Immature natural killer cell (primary cell): ENCODE measurements at regions not wholly inside any gene's neighbourhood (a gene's known extent, or its start where the extent isn't known, plus 50 kb on each side); places are given as distances from the start of the nearest gene placed in this dataset.
"Not testable (repeated sequence)": the region's sequence is repeated elsewhere in the genome, so short reads cannot be mapped to it uniquely, and the experiment has no call there.

Source experiments
- DNase-seq, 3 donors: peaks; one replicate each; pipeline ENCODE4 v3.0.0; 2022; ENCODE audit warnings: mixed read lengths in 1 of 3
- H3K27ac Mint-ChIP-seq, 6 donors: one replicate each; pipeline ENCODE4 v1.8.0; 2020; ENCODE audit warnings: mixed read lengths in 6 of 6, mild to moderate bottlenecking in 5 of 6, inconsistent platforms in 4 of 6, moderate library complexity in 3 of 6
- H3K27me3 Mint-ChIP-seq, 3 donors: one replicate each; pipeline ENCODE4 v1.8.0; 2020 to 2021; ENCODE audit warnings: low read depth in 3 of 3, mild to moderate bottlenecking in 3 of 3, mixed read lengths in 3 of 3, moderate library complexity in 3 of 3, inconsistent platforms in 1 of 3
- H3K36me3 Mint-ChIP-seq, 3 donors: one replicate each; pipeline ENCODE4 v1.8.0; 2020; ENCODE audit warnings: mixed read lengths in 3 of 3, inconsistent platforms in 2 of 3, mild to moderate bottlenecking in 2 of 3
- H3K4me1 Mint-ChIP-seq, 2 donors: one replicate each; pipeline ENCODE4 v1.8.0; 2020; ENCODE audit warnings: inconsistent platforms in 2 of 2, mild to moderate bottlenecking in 2 of 2, mixed read lengths in 2 of 2, moderate library complexity in 1 of 2
- H3K4me3 Mint-ChIP-seq, 5 donors: one replicate each; pipeline ENCODE4 v1.8.0; 2020; ENCODE audit warnings: mild to moderate bottlenecking in 5 of 5, mixed read lengths in 5 of 5, inconsistent platforms in 3 of 5, moderate library complexity in 3 of 5
- H3K9me3 Mint-ChIP-seq, 6 donors: one replicate each; pipeline ENCODE4 v1.8.0; 2020; ENCODE audit warnings: mild to moderate bottlenecking in 6 of 6, mixed read lengths in 6 of 6, inconsistent platforms in 4 of 6, moderate library complexity in 3 of 6

DNA sequence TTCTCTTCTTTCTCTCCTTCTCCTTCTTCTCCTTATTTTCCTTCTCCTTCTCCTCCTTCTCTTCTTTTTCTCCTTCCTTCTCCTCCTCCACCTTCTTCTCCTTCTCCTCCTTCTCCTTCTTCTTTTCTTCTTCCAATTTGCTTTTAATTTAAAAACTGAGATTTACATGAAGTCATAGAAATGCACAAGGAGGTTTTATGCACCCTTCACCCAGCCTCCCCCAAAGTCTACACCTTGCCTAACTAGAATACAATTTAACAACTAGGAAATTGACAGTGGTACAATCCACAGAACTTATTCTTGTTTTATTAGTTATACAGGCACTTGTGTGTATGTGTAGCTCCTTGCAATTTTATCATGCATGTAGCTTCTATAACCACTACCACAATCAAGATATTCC is 826.7 kb downstream of the KCNJ2 start:
- H3K9me3 Mint-ChIP-seq, result peaks cover 3 to 35% (median 14%) of the 10 kb centered on the region in 6 donors
- H3K27me3 Mint-ChIP-seq, result no peaks in the 10 kb centered on the region
- DNase-seq, result no peak
- no peaks in the 10 kb centered on the region for H3K4me1 Mint-ChIP-seq
- no peak overlapping the region for H3K27ac Mint-ChIP-seq
- H3K4me3 Mint-ChIP-seq, result no peak overlapping the region
- peaks cover 0 to 3% (median 0%) of the 10 kb centered on the region in 3 donors for H3K36me3 Mint-ChIP-seq

DNA sequence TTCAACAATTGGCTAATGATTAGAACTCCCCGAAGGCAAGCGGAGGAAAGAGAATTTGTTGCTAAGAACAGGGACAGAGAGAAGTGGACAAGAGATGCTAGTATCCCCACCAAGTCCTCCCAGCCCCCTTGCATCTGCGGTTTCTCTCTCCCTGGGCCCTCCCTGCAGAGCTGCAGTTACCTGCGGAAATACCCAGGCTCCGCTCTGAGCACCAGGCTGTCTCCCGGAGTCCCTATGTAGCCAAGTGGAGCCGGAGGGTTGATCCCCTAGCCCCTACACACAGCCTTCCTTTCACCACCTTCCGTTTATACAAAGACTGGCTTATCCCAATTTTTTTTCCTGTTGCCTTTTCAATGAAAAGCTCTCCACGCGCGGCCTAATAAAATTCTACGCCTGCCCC is 834.4 kb downstream of the KCNJ2 start:
- H3K9me3 Mint-ChIP-seq, result peaks cover 4 to 41% (median 11%) of the 10 kb centered on the region in 6 donors
- H3K27me3 Mint-ChIP-seq, result peaks cover 0 to 2% (median 0%) of the 10 kb centered on the region in 3 donors
- H3K36me3 Mint-ChIP-seq, result no peaks in the 10 kb centered on the region
- no peak overlapping the region for H3K4me3 Mint-ChIP-seq
- DNase-seq, result no peak
- no peak overlapping the region for H3K27ac Mint-ChIP-seq
- no peaks in the 10 kb centered on the region for H3K4me1 Mint-ChIP-seq

DNA sequence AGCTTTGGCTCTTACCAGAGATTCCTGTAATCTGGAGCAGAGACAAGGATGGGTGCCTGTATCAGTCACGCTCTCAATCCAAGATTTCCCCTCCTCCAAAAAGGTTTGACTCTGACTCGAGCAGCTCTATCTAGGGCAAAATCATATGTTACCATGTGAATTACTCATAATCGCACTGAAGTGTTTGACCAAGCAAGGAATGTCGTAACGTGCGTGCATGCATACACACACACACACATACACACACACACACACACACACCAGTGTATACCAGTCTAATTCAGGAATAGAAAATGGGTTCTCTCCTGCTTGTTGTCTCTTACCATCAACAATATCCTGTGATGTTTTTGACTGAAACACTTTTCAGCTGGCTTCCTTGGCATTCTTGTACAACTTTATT is 835.1 kb downstream of the KCNJ2 start:
- peaks cover 0 to 2% (median 0%) of the 10 kb centered on the region in 3 donors for H3K27me3 Mint-ChIP-seq
- peaks cover 4 to 48% (median 13%) of the 10 kb centered on the region in 6 donors for H3K9me3 Mint-ChIP-seq
- H3K4me3 Mint-ChIP-seq, result no peak overlapping the region
- no peak overlapping the region for H3K27ac Mint-ChIP-seq
- no peaks in the 10 kb centered on the region for H3K36me3 Mint-ChIP-seq
- H3K4me1 Mint-ChIP-seq, result no peaks in the 10 kb centered on the region
- no peak for DNase-seq

DNA sequence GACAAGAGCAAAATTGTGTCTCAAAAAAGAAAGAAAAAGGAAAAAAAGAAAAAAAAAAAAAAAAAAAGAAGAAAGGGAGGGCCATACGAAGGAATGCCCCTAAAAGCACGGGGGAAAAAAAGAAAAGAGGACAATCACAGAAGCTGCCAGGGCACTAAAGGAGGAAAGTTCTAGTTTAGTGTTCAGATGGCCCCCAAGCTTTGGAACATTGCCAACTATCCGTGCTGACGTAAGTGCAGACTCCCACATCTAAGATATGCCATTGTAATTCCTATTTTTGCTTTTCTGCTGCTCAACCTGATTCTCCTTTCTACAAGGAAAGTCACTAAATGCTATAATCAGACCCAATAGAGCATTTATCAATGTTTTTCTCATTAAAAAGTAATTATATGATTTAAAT is 842.1 kb downstream of the KCNJ2 start:
- H3K9me3 Mint-ChIP-seq, result peaks cover 7 to 49% (median 23%) of the 10 kb centered on the region in 6 donors
- DNase-seq, result no peak
- H3K27me3 Mint-ChIP-seq, result no peaks in the 10 kb centered on the region
- no peaks in the 10 kb centered on the region for H3K4me1 Mint-ChIP-seq
- no peaks in the 10 kb centered on the region for H3K36me3 Mint-ChIP-seq
- no peak overlapping the region for H3K4me3 Mint-ChIP-seq
- no peak overlapping the region for H3K27ac Mint-ChIP-seq

DNA sequence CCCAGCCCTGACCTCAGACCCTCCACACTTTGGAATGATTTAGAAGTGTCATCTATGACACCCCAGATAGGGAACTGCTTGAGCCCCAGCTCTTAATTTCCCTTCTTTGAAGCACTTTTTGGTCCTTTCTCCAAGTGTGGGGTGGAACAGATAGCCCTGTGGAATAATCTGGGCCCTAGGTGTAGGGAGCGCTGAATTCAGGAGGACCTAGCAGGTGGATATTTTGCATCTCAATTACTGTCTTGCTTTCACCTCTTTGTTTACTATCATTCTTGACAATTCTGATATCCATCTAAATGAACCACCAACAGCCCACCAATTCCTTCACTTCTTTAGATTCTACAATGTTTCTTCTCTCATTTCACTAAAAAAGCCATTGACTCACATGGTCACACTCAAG is 850.4 kb downstream of the KCNJ2 start:
- DNase-seq, result no peak
- Mint-ChIP-seq H3K36me3 (no peaks in the 10 kb centered on the region), H3K4me3 (no peak overlapping the region), H3K4me1 (no peaks in the 10 kb centered on the region), H3K27me3 (peaks cover 0 to 3% (median 0%) of the 10 kb centered on the region in 3 donors), H3K9me3 (peaks cover 2 to 21% (median 8%) of the 10 kb centered on the region in 6 donors), H3K27ac (no peak overlapping the region)

DNA sequence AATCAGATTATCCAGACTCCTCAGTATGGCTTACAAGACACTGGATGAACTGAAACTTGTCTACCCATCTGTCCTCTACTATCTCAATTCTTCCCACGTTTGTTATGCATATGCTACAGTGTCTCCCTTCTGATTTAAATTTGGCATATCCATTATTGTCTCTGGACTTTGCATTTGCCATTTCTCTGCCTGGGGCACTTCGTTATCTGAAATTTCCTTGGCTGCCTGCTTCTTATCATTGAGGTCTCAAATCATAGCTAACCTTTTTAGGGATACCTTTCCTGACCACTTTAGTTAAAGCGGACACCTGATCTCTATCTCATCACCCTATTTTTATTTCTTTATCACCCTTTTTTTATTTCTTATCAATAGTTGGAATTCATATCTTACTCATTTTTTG is 853.4 kb downstream of the KCNJ2 start:
- Mint-ChIP-seq H3K27me3 (peaks cover 0 to 4% (median 0%) of the 10 kb centered on the region in 3 donors), H3K4me3 (no peak overlapping the region), H3K4me1 (no peaks in the 10 kb centered on the region), H3K36me3 (no peaks in the 10 kb centered on the region), H3K27ac (no peak overlapping the region), H3K9me3 (peaks cover 0 to 12% (median 4%) of the 10 kb centered on the region in 6 donors)
- no peak for DNase-seq

DNA sequence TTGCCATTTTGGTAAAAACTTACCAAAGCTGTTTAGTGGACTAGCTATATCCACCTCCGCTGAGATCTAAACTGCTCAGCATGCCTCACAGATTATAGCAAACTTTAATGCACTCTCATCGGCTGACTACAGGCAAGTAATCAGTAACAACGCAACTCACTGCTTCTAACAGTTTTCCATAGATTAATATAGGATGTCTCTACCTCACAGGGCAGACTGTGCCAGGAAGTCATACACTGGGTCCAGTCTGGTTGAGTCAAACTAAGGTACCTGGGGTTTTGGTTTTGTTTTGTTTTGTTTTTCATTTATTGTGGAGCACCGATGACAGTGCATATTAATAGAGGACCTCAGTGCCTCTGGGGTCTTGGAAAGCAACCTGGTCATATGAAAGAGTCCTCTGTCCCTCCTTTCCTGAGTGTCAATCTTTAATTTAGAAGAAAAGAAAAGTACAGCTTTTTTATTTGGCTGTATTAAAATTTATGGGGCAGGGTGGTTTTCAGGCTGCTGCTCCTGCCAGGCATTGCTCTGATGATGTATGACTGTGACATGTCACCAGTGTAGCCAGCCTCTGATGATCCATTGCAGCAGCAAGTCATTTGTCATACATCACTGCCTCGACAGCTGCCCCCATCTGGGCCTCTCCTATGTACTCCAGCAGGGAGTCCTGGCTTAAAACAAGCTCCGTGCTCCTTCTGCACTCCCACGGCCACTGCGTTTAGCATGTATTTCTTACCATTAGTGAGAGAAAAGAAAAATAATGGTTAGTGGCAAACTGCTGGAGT is 854.1 kb downstream of the KCNJ2 start:
- peaks cover 0 to 6% (median under 1%) of the 10 kb centered on the region in 6 donors for H3K9me3 Mint-ChIP-seq
- peaks cover 0 to 4% (median 0%) of the 10 kb centered on the region in 3 donors for H3K27me3 Mint-ChIP-seq
- H3K4me3 Mint-ChIP-seq, result no peak overlapping the region
- no peak overlapping the region for H3K27ac Mint-ChIP-seq
- H3K4me1 Mint-ChIP-seq, result no peaks in the 10 kb centered on the region
- no peaks in the 10 kb centered on the region for H3K36me3 Mint-ChIP-seq
- DNase-seq, result no peak

DNA sequence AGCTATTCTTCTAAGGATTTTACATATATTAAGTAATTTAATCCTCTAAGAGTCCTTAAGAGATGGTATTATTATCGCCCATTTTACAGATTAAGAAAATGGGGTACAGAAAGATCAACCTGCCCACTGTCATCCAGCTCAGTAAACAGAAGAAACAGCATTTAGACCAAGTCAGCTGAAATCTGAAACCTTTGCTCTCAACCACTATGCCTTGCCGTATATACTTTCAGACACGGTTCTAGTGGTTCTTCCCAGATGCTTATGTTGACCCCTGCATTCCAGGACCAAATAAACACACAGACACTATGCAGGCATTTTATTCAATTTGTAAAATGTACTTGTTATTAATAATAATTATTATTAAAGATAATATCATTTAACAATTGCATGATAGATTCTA is 854.8 kb downstream of the KCNJ2 start:
- peaks cover 0 to 4% (median 0%) of the 10 kb centered on the region in 3 donors for H3K27me3 Mint-ChIP-seq
- no peak overlapping the region for H3K4me3 Mint-ChIP-seq
- H3K36me3 Mint-ChIP-seq, result no peaks in the 10 kb centered on the region
- DNase-seq, result no peak
- no peaks in the 10 kb centered on the region for H3K4me1 Mint-ChIP-seq
- no peak overlapping the region for H3K27ac Mint-ChIP-seq
- H3K9me3 Mint-ChIP-seq, result peaks cover 0 to 6% (median under 1%) of the 10 kb centered on the region in 6 donors

DNA sequence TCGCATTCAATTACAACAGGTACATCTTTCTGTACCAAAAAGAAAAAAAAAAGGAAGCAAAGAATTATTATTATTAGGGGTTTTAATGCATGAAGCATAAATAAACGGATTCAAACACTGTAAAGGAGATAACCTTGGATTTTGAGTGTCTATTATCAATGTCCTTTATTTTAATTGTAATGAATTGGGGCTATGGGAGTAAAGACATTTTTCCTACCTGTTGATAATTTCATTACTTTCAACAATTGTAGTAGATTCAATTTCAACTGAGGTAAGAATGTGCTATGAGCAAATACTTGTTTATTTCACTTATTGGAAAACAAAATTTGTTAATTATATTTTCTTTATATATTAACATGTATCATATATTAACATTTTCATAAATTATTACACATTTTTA is 855.6 kb downstream of the KCNJ2 start:
- DNase-seq, result no peak
- no peaks in the 10 kb centered on the region for H3K36me3 Mint-ChIP-seq
- H3K4me3 Mint-ChIP-seq, result no peak overlapping the region
- peaks cover 2 to 9% (median 4%) of the 10 kb centered on the region in 6 donors for H3K9me3 Mint-ChIP-seq
- H3K4me1 Mint-ChIP-seq, result no peaks in the 10 kb centered on the region
- no peak overlapping the region for H3K27ac Mint-ChIP-seq
- H3K27me3 Mint-ChIP-seq, result peaks cover 0 to 3% (median 0%) of the 10 kb centered on the region in 3 donors

DNA sequence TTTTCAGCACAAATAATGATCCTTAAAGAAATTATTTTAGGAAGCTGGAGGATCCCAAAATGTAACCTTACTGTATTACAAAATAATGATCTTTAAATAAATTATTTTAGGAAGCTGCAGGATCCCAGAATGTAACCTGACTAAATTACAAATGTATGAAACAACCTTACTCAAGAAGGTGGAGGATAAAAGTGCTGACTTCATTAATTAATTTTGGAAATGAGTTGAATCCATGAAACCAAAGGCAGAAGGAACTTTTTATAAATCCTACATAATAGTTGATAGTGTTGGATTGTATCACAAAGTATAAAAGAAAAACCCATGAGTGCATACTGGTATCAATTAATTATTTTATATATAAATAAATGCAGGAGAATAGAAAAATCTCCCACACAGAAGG is 859.9 kb downstream of the KCNJ2 start:
- H3K9me3 Mint-ChIP-seq, result peaks cover 2 to 33% (median 9%) of the 10 kb centered on the region in 6 donors
- no peak overlapping the region for H3K4me3 Mint-ChIP-seq
- no peaks in the 10 kb centered on the region for H3K4me1 Mint-ChIP-seq
- H3K36me3 Mint-ChIP-seq, result no peaks in the 10 kb centered on the region
- DNase-seq, result no peak
- H3K27ac Mint-ChIP-seq, result no peak overlapping the region
- H3K27me3 Mint-ChIP-seq, result peaks cover 0 to 4% (median 1%) of the 10 kb centered on the region in 3 donors

DNA sequence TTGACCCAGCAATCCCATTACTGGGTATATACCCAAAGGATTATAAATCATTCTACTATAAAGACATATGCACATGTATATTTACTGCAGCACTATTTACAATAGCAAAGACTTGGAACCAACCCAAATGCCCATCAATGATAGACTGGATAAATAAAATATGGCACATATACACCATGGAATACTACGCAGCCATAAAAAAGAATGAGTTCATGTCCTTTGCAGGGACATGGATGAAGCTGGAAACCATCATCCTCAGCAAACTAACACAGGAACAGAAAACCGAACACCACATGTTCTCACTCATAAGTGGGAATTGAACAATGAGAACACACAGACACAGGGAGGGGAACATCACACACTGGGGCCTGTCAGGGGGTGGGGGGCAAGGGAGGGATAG is 862.0 kb downstream of the KCNJ2 start:
- not testable (repeated sequence) for H3K27ac Mint-ChIP-seq, H3K36me3 Mint-ChIP-seq, H3K4me3 Mint-ChIP-seq, H3K27me3 Mint-ChIP-seq, DNase-seq, H3K4me1 Mint-ChIP-seq
- H3K9me3 Mint-ChIP-seq, result peaks cover 2 to 33% (median 9%) of the 10 kb centered on the region in 6 donors

DNA sequence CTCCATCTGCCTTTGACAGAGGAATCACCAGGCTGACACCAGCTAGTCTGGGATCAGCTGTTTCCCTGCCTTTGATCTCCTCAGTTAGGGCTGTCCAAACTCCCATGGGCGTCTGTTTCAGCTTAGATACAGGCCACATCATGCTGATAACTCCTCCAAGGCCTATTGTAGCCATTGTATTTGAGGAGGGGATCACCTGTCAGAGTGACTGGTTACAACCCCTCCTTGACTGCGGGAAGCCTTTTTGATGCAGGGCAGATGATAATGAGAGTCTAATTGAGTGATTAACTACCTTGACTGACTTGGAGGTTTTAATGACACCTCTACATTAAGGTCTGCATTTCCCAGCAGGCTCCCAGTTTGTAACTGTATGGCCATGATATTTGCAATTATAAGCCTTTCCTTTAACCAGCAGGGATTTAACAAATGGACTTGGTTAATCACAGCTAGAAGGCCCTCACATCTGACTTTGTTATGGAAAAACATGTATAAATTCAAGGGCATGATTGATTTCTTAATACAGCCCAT is 863.5 kb downstream of the KCNJ2 start:
- H3K4me3 Mint-ChIP-seq, result no peak overlapping the region
- DNase-seq, result no peak
- peaks cover 0 to 2% (median 1%) of the 10 kb centered on the region in 3 donors for H3K27me3 Mint-ChIP-seq
- no peaks in the 10 kb centered on the region for H3K36me3 Mint-ChIP-seq
- H3K27ac Mint-ChIP-seq, result no peak overlapping the region
- H3K9me3 Mint-ChIP-seq, result peaks cover 2 to 33% (median 9%) of the 10 kb centered on the region in 6 donors
- H3K4me1 Mint-ChIP-seq, result no peaks in the 10 kb centered on the region

DNA sequence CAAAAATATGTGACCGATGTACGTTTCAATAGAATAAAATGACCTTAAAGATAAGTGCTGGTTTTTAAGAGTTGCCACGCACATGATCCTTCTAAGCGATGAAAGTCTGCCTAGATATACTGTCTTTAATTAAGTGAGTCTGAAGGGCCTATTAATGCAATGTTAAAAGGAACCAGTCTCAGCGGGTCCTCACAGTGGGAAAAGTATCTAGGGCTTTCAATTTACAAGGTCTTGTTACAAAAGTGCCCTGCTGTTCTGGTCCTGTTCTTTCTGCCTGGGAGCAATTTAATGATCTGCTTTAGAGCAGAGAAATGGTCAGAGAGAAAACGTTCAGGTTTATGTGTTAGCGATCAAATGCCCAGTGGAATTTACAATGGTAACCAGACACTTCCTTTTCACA is 864.0 kb downstream of the KCNJ2 start:
- peaks cover 0 to 2% (median 1%) of the 10 kb centered on the region in 3 donors for H3K27me3 Mint-ChIP-seq
- no peak overlapping the region for H3K4me3 Mint-ChIP-seq
- no peak for DNase-seq
- peaks cover 2 to 29% (median 9%) of the 10 kb centered on the region in 6 donors for H3K9me3 Mint-ChIP-seq
- H3K36me3 Mint-ChIP-seq, result no peaks in the 10 kb centered on the region
- H3K27ac Mint-ChIP-seq, result no peak overlapping the region
- no peaks in the 10 kb centered on the region for H3K4me1 Mint-ChIP-seq

DNA sequence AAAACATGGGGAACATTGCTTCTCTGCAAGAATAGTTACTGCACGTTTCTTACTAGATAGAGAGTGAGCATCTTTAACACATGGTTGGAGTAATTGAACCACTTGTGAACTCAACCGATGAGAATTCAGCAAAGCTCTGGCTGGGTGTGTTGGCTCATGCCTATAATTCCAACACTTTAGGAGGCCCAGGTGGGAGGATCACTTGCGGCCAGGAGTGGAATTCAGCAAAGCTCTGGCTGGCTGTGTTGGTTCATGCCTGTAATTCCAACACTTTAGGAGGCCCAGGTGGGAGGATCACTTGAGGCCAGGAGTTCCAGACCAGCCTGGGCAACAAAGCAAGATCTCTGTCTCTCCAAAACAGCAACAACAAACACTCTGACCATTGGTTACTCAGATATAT is 865.9 kb downstream of the KCNJ2 start:
- H3K4me1 Mint-ChIP-seq, result no peaks in the 10 kb centered on the region
- no peak overlapping the region for H3K4me3 Mint-ChIP-seq
- peaks cover 3 to 27% (median 6%) of the 10 kb centered on the region in 6 donors for H3K9me3 Mint-ChIP-seq
- no peak for DNase-seq
- no peaks in the 10 kb centered on the region for H3K36me3 Mint-ChIP-seq
- H3K27me3 Mint-ChIP-seq, result peaks cover 0 to 2% (median 1%) of the 10 kb centered on the region in 3 donors
- H3K27ac Mint-ChIP-seq, result no peak overlapping the region
